HG02981 (cell line): ENCODE measurements at regions not wholly inside any gene's neighbourhood (a gene's known extent, or its start where the extent isn't known, plus 50 kb on each side); places are given as distances from the start of the nearest gene placed in this dataset.
"Not testable (repeated sequence)": the region's sequence is repeated elsewhere in the genome, so short reads cannot be mapped to it uniquely, and the experiment has no call there.

Experiments used
- ATAC-seq: cut with Tn5 transposase; IDR thresholded peaks from one replicate; pipeline ENCODE4 v1.9.1; 2021; ENCODE audit warnings: mild to moderate bottlenecking, moderate library complexity; ENCODE audit not compliant: unreplicated experiment

DNA sequence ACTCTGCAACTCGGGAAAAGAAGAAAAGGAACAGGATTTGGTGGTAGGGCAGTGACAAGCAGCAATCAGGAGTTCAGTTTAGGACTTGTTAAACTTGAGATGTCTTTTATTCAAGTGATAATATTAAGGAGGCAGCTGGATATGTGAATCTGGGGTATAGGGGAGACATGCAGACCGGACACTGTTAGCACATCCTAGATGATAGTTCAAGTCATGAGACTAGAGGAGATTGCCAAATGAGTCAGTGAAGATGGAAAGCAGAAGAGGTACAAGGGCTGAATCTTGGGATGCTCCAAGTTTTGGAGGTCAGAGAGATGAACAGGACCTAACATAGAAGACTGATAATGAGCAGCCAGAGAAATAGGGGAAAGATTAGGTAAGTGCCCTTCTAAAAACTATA is 69.5 kb upstream of the PSME4 start:
- no peak for ATAC-seq

DNA sequence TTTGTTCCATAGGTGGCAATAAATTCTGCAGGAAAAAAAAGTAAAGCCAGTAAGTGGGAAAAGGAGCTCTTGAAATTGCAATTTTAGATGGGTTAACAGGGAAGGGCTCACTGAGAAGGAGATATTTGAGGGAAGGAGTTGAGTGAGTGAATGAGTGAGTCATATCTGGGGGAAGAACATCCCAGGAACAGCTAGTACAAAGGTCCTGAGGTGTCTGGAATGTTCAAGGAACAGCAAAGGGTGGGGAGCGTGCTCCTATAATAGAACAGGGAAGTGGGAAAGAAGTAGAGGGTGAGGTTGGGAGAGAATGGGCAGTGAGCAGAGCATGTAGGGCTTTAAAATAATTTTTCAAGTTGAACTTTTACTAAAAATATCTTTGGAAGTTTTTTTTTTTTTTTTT is 68.0 kb upstream of the PSME4 start:
- ATAC-seq: no peak

DNA sequence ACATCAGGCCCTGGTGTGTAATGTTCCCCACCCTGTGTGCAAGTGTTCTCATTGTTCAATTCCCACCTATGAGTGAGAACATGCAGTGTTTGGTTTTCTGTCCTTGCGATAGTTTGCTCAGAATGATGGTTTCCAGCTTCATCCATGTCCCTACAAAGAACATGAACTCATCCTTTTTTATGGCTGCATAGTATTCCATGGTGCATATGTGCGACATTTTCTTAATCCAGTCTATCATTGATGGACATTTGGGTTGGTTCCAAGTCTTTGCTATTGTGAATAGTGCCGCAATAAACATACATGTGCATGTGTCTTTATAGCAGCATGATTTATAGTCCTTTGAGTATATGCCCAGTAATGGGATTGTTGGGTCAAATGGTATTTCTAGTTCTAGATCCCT is 60.5 kb upstream of the PSME4 start:
- not testable (repeated sequence) for ATAC-seq

DNA sequence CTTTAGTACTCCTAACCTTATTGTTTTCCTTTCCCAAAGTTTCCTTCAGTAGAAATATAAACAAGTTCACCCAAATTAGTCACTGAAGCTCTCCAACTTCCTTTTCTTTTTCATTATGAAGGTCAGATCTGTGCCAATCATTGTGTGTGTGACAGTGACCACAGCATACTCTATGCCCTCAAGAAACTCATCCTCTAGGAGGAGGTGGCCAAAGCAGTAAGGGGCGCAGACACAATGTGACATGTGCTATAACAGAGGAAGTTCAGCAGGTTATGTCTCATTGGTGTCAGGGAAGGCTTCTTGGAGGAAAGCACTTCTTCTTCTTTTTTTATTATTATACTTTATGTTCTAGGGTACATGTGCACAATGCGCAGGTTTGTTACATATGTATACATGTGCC is 60.0 kb upstream of the PSME4 start:
- no peak for ATAC-seq

DNA sequence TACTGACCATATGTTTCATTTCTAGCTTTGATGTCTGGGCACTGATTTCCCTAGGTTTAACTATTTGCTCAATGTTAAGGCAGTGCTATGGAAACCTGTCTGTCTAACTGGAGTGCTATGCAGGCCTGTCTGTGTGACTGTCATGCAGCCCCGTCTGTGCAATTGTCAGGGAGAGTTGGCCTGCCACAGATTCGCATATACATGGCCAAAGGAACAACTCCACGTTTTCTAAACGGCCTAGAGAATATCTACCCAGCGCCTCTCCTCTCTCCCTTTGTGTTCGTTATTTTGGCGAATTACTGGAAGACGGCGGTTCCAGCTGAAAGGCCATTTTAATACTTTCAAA is 59.6 kb upstream of the PSME4 start:
- ATAC-seq: no peak

DNA sequence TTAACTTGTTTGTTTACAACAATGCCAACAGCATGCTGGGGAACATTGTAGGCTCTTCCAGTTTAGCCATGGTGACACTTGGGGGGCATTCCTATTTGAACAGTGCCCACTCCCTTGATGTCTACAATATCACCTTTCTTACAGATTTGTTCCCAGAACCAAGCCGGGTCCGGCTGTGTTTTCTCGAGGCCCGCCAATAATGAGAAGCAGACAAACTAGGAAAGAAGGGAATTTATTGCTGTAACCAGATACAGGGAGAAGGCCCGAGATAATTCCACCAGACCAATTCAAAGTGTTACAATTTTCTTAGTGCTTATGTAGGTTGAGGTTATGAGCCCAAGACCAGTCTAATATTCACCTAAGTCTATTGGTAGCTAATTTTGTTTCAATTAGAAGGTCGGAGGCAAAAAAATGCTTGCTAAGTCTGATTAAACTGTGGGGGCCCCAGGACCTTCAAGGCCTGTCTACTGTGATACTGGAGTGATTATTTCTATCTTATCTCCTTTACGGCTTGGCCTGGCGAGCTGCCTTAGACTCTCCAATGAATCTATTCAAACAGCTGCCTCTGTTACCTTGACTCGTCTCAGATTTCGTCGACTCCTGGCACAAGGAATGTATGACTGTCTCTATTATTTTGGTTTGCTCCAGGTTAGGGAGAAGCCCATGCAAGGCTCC is 59.1 kb upstream of the PSME4 start:
- ATAC-seq: no peak

DNA sequence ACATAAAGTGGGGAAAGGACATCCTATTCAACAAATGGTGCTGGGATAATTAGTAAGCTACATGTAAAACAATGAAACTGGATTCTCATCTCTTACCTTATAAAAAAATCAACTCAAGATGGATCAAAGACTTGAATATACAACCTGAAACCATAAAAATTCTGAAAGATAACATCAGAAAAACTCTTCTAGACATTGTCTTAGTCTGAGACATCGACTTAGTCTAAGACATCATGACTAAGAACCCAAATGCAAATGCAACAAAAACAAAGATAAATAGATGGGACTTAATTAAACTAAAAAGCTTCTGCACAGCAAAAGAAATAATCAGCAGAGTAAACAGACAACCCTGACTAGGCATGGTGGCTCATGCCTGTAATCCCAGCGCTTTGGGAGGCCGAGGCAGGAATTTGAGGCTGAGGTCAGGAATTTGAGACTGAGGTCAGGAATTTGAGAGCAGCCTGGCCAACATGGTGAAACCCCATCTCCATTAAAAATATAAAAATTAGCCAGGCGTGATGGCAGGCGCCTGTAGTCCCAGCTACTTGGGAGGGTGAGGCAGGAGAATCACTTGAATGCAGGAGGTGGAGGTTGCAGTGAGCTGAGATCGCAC is 54.8 kb upstream of the PSME4 start:
- not testable (repeated sequence) for ATAC-seq

DNA sequence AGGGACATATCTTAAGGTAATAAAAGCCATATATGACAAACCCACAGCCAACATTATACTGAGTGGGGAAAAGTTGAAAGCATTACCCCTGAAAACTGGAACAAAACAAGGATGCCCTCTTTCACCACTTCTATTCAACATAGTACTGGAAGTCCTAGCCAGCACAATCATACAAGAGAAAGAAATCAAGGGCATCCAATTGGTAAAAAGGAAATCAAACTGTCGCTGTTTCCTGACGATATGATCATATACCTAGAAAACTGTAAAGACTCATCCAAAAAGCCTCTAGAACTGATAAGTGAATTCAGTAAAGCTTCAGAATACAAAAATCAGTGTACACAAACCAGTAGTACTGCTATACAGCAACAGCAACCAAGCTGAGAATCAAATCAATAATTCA is 53.8 kb upstream of the PSME4 start:
- ATAC-seq: no peak

DNA sequence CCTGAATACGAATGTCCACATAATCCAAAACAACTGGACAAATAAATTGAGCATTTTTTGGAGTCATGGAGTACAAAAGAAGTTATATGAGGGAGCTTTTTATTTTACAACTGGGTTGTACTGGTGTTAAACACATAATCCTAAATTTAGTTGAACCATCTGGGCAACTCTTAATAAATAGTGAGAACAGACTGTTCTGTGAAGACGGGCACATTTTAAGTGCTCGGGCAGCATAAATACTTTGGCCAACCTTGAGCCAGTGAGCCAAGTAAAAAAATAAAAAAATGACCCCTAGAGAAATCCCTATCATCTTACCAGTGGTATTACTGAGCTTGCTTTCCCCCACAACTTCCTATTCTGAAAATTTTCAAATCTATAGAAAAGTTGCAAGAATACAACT is 50.9 kb upstream of the PSME4 start:
- no peak for ATAC-seq

DNA sequence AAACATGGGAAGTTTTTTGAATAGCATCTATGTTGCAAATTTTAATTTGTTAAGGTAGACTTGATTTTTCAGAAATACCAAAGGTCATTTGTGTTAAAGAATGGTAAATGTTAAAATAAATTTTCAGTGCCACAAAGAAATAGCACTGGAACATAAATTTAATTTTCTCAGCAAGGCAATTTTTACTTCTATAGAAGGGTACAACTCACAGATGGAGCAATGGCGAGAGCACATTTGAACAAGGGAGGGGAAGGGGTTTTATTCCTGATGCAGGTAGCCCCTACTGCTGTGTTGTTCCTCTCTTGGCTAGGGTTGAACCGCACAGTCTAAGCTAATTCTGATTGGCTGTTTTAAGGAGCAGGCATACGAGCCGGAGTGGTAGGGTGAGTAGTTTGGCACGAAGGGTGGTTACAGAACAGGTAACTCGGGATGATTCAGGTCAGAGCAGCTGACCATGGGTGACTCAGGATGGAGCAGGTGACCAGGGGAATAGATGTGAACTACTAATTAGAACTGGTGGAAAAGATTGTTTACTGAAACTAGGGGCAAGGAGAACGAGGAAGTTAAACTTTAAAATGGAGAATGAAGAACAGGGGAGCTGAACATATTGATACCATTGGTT is 50.1 kb upstream of the PSME4 start:
- no peak for ATAC-seq
